ENCODE measurements at regions not wholly inside any gene's neighbourhood (a gene's known extent, or its start where the extent isn't known, plus 50 kb on each side); places are given as distances from the start of the nearest gene placed in this dataset.

- no peak for TF ChIP-seq CBX3 (IDR thresholded peaks at IDR 0.05; ENCODE audit: borderline replicate concordance, low read depth)
- peak in 1 of 2 experiments; percentile 40; a peak in 1 of 4 replicates for TF ChIP-seq ETV6 (conservative IDR thresholded peaks at IDR 0.05 in 1 of 2, IDR thresholded peaks at IDR 0.05 in 1 of 2; ENCODE audit: borderline replicate concordance in 1 of 2, low read depth in 1 of 2)
- TF ChIP-seq HCFC1 (IDR thresholded peaks at IDR 0.05; ENCODE audit: low read length) = no peak
- no peak for TF ChIP-seq STAT1 (conservative IDR thresholded peaks at IDR 0.05)
- peak; percentile 54 for TF ChIP-seq BCL3 (IDR thresholded peaks at IDR 0.05; ENCODE audit: borderline replicate concordance, insufficient read depth, low read depth, low read length, poor library complexity, severe bottlenecking)
- no peak for TF ChIP-seq STAT3 (IDR thresholded peaks at IDR 0.05; ENCODE audit: low read depth, low read length)
- TF ChIP-seq NFIC (IDR thresholded peaks at IDR 0.05; ENCODE audit: low read depth, low read length) = peak; percentile 72; the same call in 1 of the 2 replicates
- no peak for TF ChIP-seq ZBTB40 (IDR thresholded peaks at IDR 0.05; ENCODE audit: borderline replicate concordance)
- no peak for TF ChIP-seq POLR2AphosphoS5 (IDR thresholded peaks at IDR 0.05; ENCODE audit: low read length)
- TF ChIP-seq ASH2L (IDR thresholded peaks at IDR 0.05; ENCODE audit: borderline replicate concordance, low read depth) = no peak
- TF ChIP-seq MEF2A (IDR thresholded peaks at IDR 0.05; ENCODE audit: insufficient read depth, low read depth, low read length) = peak; percentile 45; the same call in 1 of the 2 replicates
- no peak for TF ChIP-seq SIN3A (IDR thresholded peaks at IDR 0.05; ENCODE audit: low read depth, low read length)
- TF ChIP-seq SMARCA5 (IDR thresholded peaks at IDR 0.05) = no peak
- TF ChIP-seq CHD2 (IDR thresholded peaks at IDR 0.05; ENCODE audit: borderline replicate concordance, low read depth, low read length) = peak; percentile 48; the same call in 1 of the 2 replicates
- no peak for TF ChIP-seq KAT2A (conservative IDR thresholded peaks at IDR 0.05; ENCODE audit: control insufficient read depth, low read depth, low read length)
- no peak for TF ChIP-seq ZNF274 (IDR thresholded peaks at IDR 0.05; ENCODE audit: insufficient read depth, insufficient read length)
- TF ChIP-seq ESRRA (IDR thresholded peaks at IDR 0.05; ENCODE audit: low read length) = no peak
These were observed 58.1 kb upstream of the SHLD1 start (continued) for GRCh38 chr20:5691918-5692618.

Data from GM12878 (cell line).